Body of pancreas (tissue), 4 donors: ENCODE measurements at regions not wholly inside any gene's neighbourhood (a gene's known extent, or its start where the extent isn't known, plus 50 kb on each side); places are given as distances from the start of the nearest gene placed in this dataset.

Experiments
- POLR2A ChIP-seq, 3 donors: fragments of 450-650 bp; IDR thresholded peaks; one replicate each; pipeline ENCODE4 v1.6.1; 2016; ENCODE audit warnings: antibody characterized with exemption in 3 of 3, mild to moderate bottlenecking in 2 of 3
- TF ChIP-seq, protein P1 (sequence below), 7 experiments: fragments of 450-650 bp in 4 of 7; fragments of 200-600 bp in 3 of 7; sonication (generic) in 3 of 7; IDR thresholded peaks; one replicate each; pipeline ENCODE4 v1.5.1; 2016 to 2019; ENCODE audit warnings: antibody characterized with exemption in 7 of 7

DNA sequence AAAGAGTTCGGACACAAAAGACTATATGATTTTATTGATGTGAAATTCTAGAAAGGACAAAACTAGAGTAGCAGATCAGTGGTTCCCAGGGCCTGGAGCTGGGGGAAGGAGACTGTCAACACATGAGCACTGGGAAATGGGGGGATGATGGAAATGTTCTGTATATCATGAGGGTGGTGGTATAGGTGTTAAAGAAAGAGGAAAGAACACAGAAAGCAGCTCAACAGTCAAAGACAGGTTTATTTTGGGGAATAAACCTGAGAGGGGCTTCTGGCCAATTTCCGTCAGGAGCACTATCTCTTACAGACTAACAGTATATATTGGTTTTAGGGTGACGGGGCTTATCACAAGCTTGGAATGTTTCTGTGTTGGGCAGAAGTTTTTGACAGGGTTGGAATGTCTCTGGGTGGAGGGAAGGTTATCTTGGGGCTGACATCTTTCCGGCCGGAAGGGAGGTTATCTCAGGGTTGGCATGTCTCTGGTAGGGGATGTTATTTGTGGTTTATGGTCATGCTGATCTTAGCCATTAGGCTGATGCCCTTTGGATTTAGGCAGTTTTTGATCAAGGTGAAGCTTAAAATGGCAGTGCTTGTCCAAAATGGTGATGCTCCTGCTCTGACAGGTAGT, 254.6 kb upstream of the NRP1 start:
- TF ChIP-seq, protein P1, sequence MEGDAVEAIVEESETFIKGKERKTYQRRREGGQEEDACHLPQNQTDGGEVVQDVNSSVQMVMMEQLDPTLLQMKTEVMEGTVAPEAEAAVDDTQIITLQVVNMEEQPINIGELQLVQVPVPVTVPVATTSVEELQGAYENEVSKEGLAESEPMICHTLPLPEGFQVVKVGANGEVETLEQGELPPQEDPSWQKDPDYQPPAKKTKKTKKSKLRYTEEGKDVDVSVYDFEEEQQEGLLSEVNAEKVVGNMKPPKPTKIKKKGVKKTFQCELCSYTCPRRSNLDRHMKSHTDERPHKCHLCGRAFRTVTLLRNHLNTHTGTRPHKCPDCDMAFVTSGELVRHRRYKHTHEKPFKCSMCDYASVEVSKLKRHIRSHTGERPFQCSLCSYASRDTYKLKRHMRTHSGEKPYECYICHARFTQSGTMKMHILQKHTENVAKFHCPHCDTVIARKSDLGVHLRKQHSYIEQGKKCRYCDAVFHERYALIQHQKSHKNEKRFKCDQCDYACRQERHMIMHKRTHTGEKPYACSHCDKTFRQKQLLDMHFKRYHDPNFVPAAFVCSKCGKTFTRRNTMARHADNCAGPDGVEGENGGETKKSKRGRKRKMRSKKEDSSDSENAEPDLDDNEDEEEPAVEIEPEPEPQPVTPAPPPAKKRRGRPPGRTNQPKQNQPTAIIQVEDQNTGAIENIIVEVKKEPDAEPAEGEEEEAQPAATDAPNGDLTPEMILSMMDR (IDR thresholded peaks at IDR 0.05): no peak
- no peak for TF ChIP-seq POLR2A (IDR thresholded peaks at IDR 0.05)
